DND-41 (cell line): ENCODE measurements at regions not wholly inside any gene's neighbourhood (a gene's known extent, or its start where the extent isn't known, plus 50 kb on each side); places are given as distances from the start of the nearest gene placed in this dataset.

Experiments
- CTCF ChIP-seq: IDR thresholded peaks from 2 replicates; pipeline ENCODE4 v1.5.1; 2012; ENCODE audit warnings: borderline replicate concordance, low read length, moderate library complexity, mild to moderate bottlenecking; ENCODE audit not compliant: poor library complexity, severe bottlenecking; ENCODE audit errors: extremely low read depth
- EZH2 ChIP-seq: IDR thresholded peaks from 3 replicates; pipeline ENCODE4 v1.6.1; 2012; ENCODE audit warnings: borderline replicate concordance, low read depth, mild to moderate bottlenecking, moderate library complexity, low read length, inconsistent platforms; ENCODE audit not compliant: severe bottlenecking

- TF ChIP-seq CTCF = no peak
- no peak for TF ChIP-seq EZH2
Observed at GRCh38 chr10:64959883-64960282, 1438.7 kb downstream of the REEP3 start.
